A673 (cell line): ENCODE measurements at regions not wholly inside any gene's neighbourhood (a gene's known extent, or its start where the extent isn't known, plus 50 kb on each side); places are given as distances from the start of the nearest gene placed in this dataset.

ENCODE experiments used
- BruUV-seq: library from RNA; stranded (reverse); fragments of 400-500 nt; replicated peaks from 2 replicates; lab custom pipeline; 2021; lab: Mats Ljungman, UMichigan
- CTCF ChIA-PET: fragments of 300-600 bp; sonication (Branson Sonifier 250); formaldehyde crosslinking; loops from one replicate; lab custom pipeline; 2022; ENCODE audit warnings: antibody characterized with exemption; lab: Charles Lee
- POLR2A ChIA-PET: fragments of 300-600 bp; sonication (Branson Sonifier 250); formaldehyde crosslinking; loops from one replicate; lab custom pipeline; 2022; ENCODE audit warnings: antibody characterized with exemption; ENCODE audit not compliant: low non-redundant PET; lab: Charles Lee
- DNase-seq: peaks from one replicate; pipeline ENCODE4 v3.0.0-alpha.2; 2015; ENCODE audit warnings: low spot score
- H3K27ac ChIP-seq: fragments of 200-600 bp; sonication (generic); 2 replicates; pipeline ENCODE4 v1.5.1; 2016; ENCODE audit warnings: mixed run types, low read depth, mild to moderate bottlenecking, mixed read lengths, antibody characterized with exemption, low read length; ENCODE audit not compliant: poor library complexity, severe bottlenecking
- H3K27me3 ChIP-seq: fragments of 200-600 bp; sonication (generic); replicated peaks from 2 replicates; pipeline ENCODE4 v1.6.1; 2017; ENCODE audit warnings: mixed run types, low read depth, mild to moderate bottlenecking, mixed read lengths, antibody characterized with exemption, low read length; ENCODE audit not compliant: insufficient read depth, poor library complexity
- H3K36me3 ChIP-seq: fragments of 200-600 bp; sonication (generic); 2 replicates; pipeline ENCODE4 v1.6.1; 2016; ENCODE audit warnings: mixed run types, mild to moderate bottlenecking, mixed read lengths, antibody characterized with exemption, low read length; ENCODE audit not compliant: insufficient read depth, poor library complexity, severe bottlenecking
- H3K4me1 ChIP-seq: fragments of 200-600 bp; sonication (generic); 2 replicates; pipeline ENCODE4 v1.6.1; 2017; ENCODE audit warnings: mixed run types, mild to moderate bottlenecking, mixed read lengths, antibody characterized with exemption, low read length; ENCODE audit not compliant: insufficient read depth, poor library complexity, severe bottlenecking
- H3K4me3 ChIP-seq: fragments of 200-600 bp; sonication (generic); 2 replicates; pipeline ENCODE4 v1.5.1; 2016; ENCODE audit warnings: low read depth, mixed run types, mild to moderate bottlenecking, mixed read lengths, low read length; ENCODE audit not compliant: poor library complexity, severe bottlenecking
- H3K9me3 ChIP-seq: fragments of 200-600 bp; sonication (generic); 2 replicates; pipeline ENCODE4 v1.6.1; 2016; ENCODE audit warnings: mixed run types, low read depth, mild to moderate bottlenecking, mixed read lengths, antibody characterized with exemption, low read length; ENCODE audit not compliant: poor library complexity, severe bottlenecking
- CTCF ChIP-seq: fragments of 300-800, 200-600 bp; sonication (generic); conservative IDR thresholded peaks from 2 replicates; pipeline ENCODE4 v1.5.1; 2017; ENCODE audit warnings: low read depth, mild to moderate bottlenecking, antibody characterized with exemption, low read length, moderate library complexity, mixed read lengths
- EZH2 ChIP-seq: fragments of 200-600 bp; sonication (generic); IDR thresholded peaks from 2 replicates; pipeline ENCODE4 v1.6.1; 2017; ENCODE audit warnings: borderline replicate concordance, low read depth, mild to moderate bottlenecking, mixed read lengths, antibody characterized with exemption, low read length; ENCODE audit not compliant: poor library complexity, severe bottlenecking
- intact Hi-C: fragments of 100-400 bp; cut with micrococcal nuclease; formaldehyde crosslinking; loops from one replicate; pipeline ENCODE4 v1.10.0; 2022; ENCODE audit not compliant: unreplicated experiment

- ChIA-PET POLR2A (no interaction called here), CTCF (no interaction called here)
- Histone ChIP-seq H3K36me3 (no peaks in the 10 kb centered on the region), H3K4me3 (no peak overlapping the region), H3K27me3 (no peaks in the 10 kb centered on the region), H3K9me3 (peaks cover 31% of the 10 kb centered on the region), H3K27ac (no peak overlapping the region), H3K4me1 (peaks cover 2% of the 10 kb centered on the region)
- BruUV-seq = no TSS peak
- no peak for DNase-seq
- TF ChIP-seq CTCF (no peak), EZH2 (no peak)
- intact Hi-C loops = no loop called here
These were observed 585.7 kb upstream of the MARCKS start for GRCh38 chr6:113271437-113271836.

GRCh38 chr6:113276601-113277000 lies 580.5 kb upstream of the MARCKS start:
- no peak overlapping the region for H3K4me3 ChIP-seq
- no TSS peak for BruUV-seq
- CTCF ChIA-PET = no interaction called here

GRCh38 chr6:113277111-113277510 lies 580.0 kb upstream of the MARCKS start:
- ChIA-PET CTCF (no interaction called here), POLR2A (no interaction called here)
- Histone ChIP-seq H3K27me3 (no peaks in the 10 kb centered on the region), H3K4me1 (peaks cover 8% of the 10 kb centered on the region), H3K4me3 (no peak overlapping the region), H3K9me3 (no peaks in the 10 kb centered on the region), H3K36me3 (no peaks in the 10 kb centered on the region), H3K27ac (no peak overlapping the region)
- intact Hi-C loops = no loop called here
- no peak for DNase-seq
- no peak for TF ChIP-seq CTCF
- TF ChIP-seq EZH2 = no peak
- no TSS peak for BruUV-seq

More at GRCh38 chr6:113276601-113277000, 580.5 kb upstream of the MARCKS start:
- no peaks in the 10 kb centered on the region for H3K9me3 ChIP-seq
- H3K27ac ChIP-seq = no peak overlapping the region
- TF ChIP-seq EZH2 (no peak), CTCF (no peak)
- H3K36me3 ChIP-seq = no peaks in the 10 kb centered on the region
- peaks cover 8% of the 10 kb centered on the region for H3K4me1 ChIP-seq
- DNase-seq = peak; percentile 10
- intact Hi-C loops = no loop called here
- no peaks in the 10 kb centered on the region for H3K27me3 ChIP-seq
- POLR2A ChIA-PET = no interaction called here
